SK-N-SH treated with all-trans-retinoic acid at 6 μM for 48 hours (cell line): ENCODE measurements at regions not wholly inside any gene's neighbourhood (a gene's known extent, or its start where the extent isn't known, plus 50 kb on each side); places are given as distances from the start of the nearest gene placed in this dataset.

ENCODE experiments used
- ATAC-seq: fragments of 200-7000 bp; cut with Tn5 transposase; 3 replicates; pipeline ENCODE4 v1.9.1; 2020; ENCODE audit warnings: mild to moderate bottlenecking, moderate library complexity
- ARNTL ChIP-seq: fragments of 450-650 bp; formaldehyde crosslinking; IDR thresholded peaks from 2 replicates; pipeline ENCODE4 v1.5.0; 2020; ENCODE audit warnings: low read depth, mild to moderate bottlenecking, moderate library complexity, borderline replicate concordance
- BACH2 ChIP-seq: fragments of 250-450 bp; sonication (Bioruptor Pico); IDR thresholded peaks from 2 replicates; pipeline ENCODE4 v1.9.0; 2021; ENCODE audit warnings: mild to moderate bottlenecking, borderline replicate concordance
- CSDC2 ChIP-seq: fragments of 250-450 bp; sonication (Bioruptor Pico); IDR thresholded peaks from 2 replicates; pipeline ENCODE4 v1.5.0; 2020; ENCODE audit warnings: mild to moderate bottlenecking, moderate library complexity
- ESRRG ChIP-seq: fragments of 250-450 bp; sonication (Bioruptor Pico); IDR thresholded peaks from 2 replicates; pipeline ENCODE4 v1.6.1; 2021; ENCODE audit warnings: mild to moderate bottlenecking
- GLIS3 ChIP-seq: fragments of 250-450 bp; sonication (Bioruptor Pico); IDR thresholded peaks from 2 replicates; pipeline ENCODE4 v1.5.0; 2020; ENCODE audit warnings: mild to moderate bottlenecking, moderate library complexity
- ISL1 ChIP-seq: fragments of 250-450 bp; sonication (Bioruptor Pico); IDR thresholded peaks from 2 replicates; pipeline ENCODE4 v2.1.2; 2022; ENCODE audit warnings: mild to moderate bottlenecking, moderate library complexity
- OSR1 ChIP-seq: fragments of 250-450 bp; sonication (Bioruptor Pico); IDR thresholded peaks from 2 replicates; pipeline ENCODE4 v1.8.0; 2022; ENCODE audit warnings: moderate library complexity, mild to moderate bottlenecking, inconsistent platforms
- PPARA ChIP-seq: fragments of 250-450 bp; sonication (Bioruptor Pico); IDR thresholded peaks from 2 replicates; pipeline ENCODE4 v1.5.0; 2020; ENCODE audit warnings: mild to moderate bottlenecking, borderline replicate concordance
- RARB ChIP-seq: fragments of 250-450 bp; sonication (Bioruptor Pico); IDR thresholded peaks from 2 replicates; pipeline ENCODE4 v1.8.0; 2021; ENCODE audit warnings: mild to moderate bottlenecking, moderate library complexity
- SNAI2 ChIP-seq: fragments of 250-450 bp; sonication (Bioruptor Pico); IDR thresholded peaks from 2 replicates; pipeline ENCODE4 v1.5.0; 2020; ENCODE audit warnings: mild to moderate bottlenecking, moderate library complexity
- TCF4 ChIP-seq: fragments of 250-450 bp; sonication (Bioruptor Pico); IDR thresholded peaks from 2 replicates; pipeline ENCODE4 v1.8.0; 2021; ENCODE audit warnings: mild to moderate bottlenecking, moderate library complexity, borderline replicate concordance
- TOX ChIP-seq: fragments of 250-450 bp; sonication (Bioruptor Pico); IDR thresholded peaks from 2 replicates; pipeline ENCODE4 v1.8.0; 2021; ENCODE audit warnings: mild to moderate bottlenecking, moderate library complexity, borderline replicate concordance
- ZC3H10 ChIP-seq: fragments of 250-450 bp; sonication (Bioruptor Pico); IDR thresholded peaks from 2 replicates; pipeline ENCODE4 v1.5.1; 2021; ENCODE audit warnings: mild to moderate bottlenecking, moderate library complexity
- ZFP3 ChIP-seq: fragments of 250-450 bp; sonication (Bioruptor Pico); IDR thresholded peaks from 2 replicates; pipeline ENCODE4 v1.5.0; 2020; ENCODE audit warnings: mild to moderate bottlenecking, moderate library complexity
- ZNF565 ChIP-seq: fragments of 450-650 bp; formaldehyde crosslinking; conservative IDR thresholded peaks from 2 replicates; pipeline ENCODE4 v1.5.0; 2020; ENCODE audit warnings: low read depth, mild to moderate bottlenecking, moderate library complexity
- ZNF70 ChIP-seq: fragments of 450-650 bp; formaldehyde crosslinking; IDR thresholded peaks from 2 replicates; pipeline ENCODE4 v1.5.0; 2020; ENCODE audit warnings: mild to moderate bottlenecking, moderate library complexity
- ZNF8 ChIP-seq: fragments of 450-650 bp; formaldehyde crosslinking; IDR thresholded peaks from 2 replicates; pipeline ENCODE4 v1.5.0; 2020; ENCODE audit warnings: mild to moderate bottlenecking, moderate library complexity
- TF ChIP-seq, protein P1 (sequence below): fragments of 250-450 bp; sonication (Bioruptor Pico); IDR thresholded peaks from 2 replicates; pipeline ENCODE4 v1.5.1; 2020; ENCODE audit warnings: low read depth, mild to moderate bottlenecking, moderate library complexity
- TF ChIP-seq, protein P2 (sequence below): fragments of 250-450 bp; sonication (Bioruptor Pico); IDR thresholded peaks from 2 replicates; pipeline ENCODE4 v1.5.1; 2021; ENCODE audit warnings: mild to moderate bottlenecking, moderate library complexity
- TF ChIP-seq, protein P3 (sequence below): fragments of 250-450 bp; sonication (Bioruptor Pico); IDR thresholded peaks from 2 replicates; pipeline ENCODE4 v1.8.0; 2020; ENCODE audit warnings: mild to moderate bottlenecking, moderate library complexity, borderline replicate concordance
- TF ChIP-seq, protein P4 (sequence below): fragments of 250-450 bp; sonication (Bioruptor Pico); IDR thresholded peaks from 2 replicates; pipeline ENCODE4 v1.5.0; 2020; ENCODE audit warnings: mild to moderate bottlenecking, moderate library complexity

DNA sequence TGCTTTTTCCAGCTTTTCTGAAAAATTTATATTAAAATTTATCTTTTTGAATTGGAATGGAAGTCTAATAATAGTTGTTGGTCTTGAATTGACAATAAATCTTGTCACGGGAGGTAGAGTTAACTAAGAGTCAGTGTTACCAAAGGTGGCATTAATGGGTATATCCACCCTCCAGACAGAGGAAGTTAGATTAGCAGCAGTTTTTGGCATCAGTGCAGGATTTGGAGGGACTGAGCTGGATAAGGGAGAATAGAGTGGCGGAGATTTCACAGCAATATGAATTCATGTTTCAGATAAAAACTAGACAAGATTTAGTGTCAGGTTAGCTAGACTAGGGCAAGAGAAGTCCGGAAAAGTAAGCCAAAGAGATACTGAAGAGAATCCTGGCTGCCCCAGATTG, 201.3 kb upstream of the ZBTB20 start (continued):
- TF ChIP-seq, protein P1, sequence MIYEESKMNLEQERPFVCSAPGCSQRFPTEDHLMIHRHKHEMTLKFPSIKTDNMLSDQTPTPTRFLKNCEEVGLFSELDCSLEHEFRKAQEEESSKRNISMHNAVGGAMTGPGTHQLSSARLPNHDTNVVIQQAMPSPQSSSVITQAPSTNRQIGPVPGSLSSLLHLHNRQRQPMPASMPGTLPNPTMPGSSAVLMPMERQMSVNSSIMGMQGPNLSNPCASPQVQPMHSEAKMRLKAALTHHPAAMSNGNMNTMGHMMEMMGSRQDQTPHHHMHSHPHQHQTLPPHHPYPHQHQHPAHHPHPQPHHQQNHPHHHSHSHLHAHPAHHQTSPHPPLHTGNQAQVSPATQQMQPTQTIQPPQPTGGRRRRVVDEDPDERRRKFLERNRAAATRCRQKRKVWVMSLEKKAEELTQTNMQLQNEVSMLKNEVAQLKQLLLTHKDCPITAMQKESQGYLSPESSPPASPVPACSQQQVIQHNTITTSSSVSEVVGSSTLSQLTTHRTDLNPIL, result no peak
- TF ChIP-seq, all 23 proteins: peak for 0

DNA sequence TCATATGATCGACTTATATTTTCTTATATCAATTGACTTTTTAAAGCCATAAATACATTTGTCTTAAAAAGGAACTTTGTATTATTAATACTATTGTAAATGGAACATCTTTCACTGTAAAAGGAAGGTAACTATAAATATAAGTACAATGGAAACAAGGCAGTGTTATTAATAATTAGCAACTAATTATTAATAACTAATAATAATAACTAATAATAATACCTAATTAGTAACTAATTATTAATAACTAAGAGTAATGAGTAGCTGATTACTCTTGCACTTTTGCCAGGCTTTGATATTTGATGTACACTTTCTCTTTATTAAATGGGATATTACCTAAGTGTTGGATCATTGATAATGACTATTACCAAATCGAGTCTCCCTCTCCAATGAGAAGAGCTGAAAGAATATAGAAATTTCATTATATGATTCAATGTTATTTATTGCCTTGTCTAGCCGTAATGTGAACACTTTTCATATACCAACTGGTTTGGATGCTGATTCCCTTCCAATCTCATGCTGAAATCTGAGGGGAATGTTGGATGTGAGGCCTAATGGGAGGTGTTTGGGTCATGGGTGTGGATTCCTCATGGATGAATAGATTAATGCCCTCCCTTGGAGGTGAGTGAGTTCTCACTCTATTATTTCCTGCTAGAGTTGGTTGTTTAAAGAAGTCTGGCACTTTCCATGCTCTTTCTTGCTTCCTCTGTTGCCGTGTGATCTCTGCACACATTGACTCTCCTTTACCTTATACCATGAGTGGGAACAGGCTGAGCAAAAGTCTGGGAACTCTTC, 202.1 kb upstream of the ZBTB20 start:
- ATAC-seq, result no peak
- TF ChIP-seq SNAI2 (CRISPR knock-in tag) (no peak), CSDC2 (CRISPR knock-in tag) (no peak), ZNF70 (no peak), RARB (CRISPR knock-in tag) (no peak), OSR1 (CRISPR knock-in tag) (no peak), ESRRG (CRISPR knock-in tag) (no peak), ZNF8 (CRISPR knock-in tag) (no peak)
- TF ChIP-seq, protein P2, sequence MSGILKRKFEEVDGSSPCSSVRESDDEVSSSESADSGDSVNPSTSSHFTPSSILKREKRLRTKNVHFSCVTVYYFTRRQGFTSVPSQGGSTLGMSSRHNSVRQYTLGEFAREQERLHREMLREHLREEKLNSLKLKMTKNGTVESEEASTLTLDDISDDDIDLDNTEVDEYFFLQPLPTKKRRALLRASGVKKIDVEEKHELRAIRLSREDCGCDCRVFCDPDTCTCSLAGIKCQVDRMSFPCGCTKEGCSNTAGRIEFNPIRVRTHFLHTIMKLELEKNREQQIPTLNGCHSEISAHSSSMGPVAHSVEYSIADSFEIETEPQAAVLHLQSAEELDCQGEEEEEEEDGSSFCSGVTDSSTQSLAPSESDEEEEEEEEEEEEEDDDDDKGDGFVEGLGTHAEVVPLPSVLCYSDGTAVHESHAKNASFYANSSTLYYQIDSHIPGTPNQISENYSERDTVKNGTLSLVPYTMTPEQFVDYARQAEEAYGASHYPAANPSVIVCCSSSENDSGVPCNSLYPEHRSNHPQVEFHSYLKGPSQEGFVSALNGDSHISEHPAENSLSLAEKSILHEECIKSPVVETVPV (CRISPR knock-in tag), result no peak

DNA sequence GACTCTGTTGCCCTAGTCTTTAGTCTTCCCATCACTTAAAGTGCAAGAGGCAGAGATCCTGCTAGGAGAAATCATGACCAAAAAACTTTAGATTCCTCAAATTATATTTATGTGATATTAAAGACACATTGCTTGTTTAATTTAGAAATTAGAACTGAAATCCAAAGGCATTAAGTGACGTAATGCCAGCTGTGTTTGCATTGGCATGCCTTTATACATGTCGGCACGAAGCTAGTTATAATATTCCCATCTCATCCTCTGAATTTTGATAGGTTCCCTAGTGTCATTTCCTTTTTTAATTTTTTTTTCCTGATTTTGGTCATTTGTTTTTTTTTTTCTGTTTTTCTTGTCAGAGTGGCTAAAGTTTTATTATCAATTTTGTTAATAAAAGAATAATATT, 203.5 kb upstream of the ZBTB20 start:
- ATAC-seq, result no peak

DNA sequence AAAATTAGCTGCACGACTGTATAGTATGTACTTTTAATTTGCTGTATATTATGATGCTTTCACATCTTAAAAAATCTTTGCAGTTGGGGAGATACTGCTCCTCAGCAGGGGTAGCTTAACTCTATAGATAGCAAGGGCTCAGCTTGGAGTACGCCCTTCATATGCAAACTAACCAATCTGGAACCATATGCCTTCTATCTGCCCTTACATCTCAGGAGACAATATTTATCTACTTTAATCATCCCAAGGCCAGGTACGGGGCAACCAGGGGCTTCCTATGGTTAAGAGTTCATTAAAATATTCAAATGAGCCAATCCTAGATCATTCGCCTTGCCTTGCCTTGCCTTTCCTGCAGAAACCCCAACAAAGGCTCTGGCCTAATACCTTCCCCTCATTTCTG, 204.1 kb upstream of the ZBTB20 start:
- ATAC-seq, result no peak
- no peak for TF ChIP-seq ZFP3 (CRISPR knock-in tag)
- no peak for TF ChIP-seq GLIS3
- no peak for TF ChIP-seq TCF4
- no peak for TF ChIP-seq ESRRG (CRISPR knock-in tag)
- no peak for TF ChIP-seq OSR1 (CRISPR knock-in tag)

More for the DNA sequence above, 203.5 kb upstream of the ZBTB20 start:
- no peak for TF ChIP-seq ARNTL (CRISPR knock-in tag)
- no peak for TF ChIP-seq ESRRG (CRISPR knock-in tag)
- TF ChIP-seq GLIS3, result no peak
- TF ChIP-seq BACH2, result no peak
- TF ChIP-seq ZNF70, result no peak
- TF ChIP-seq, protein P2 (CRISPR knock-in tag), result no peak
- TF ChIP-seq, protein P3, sequence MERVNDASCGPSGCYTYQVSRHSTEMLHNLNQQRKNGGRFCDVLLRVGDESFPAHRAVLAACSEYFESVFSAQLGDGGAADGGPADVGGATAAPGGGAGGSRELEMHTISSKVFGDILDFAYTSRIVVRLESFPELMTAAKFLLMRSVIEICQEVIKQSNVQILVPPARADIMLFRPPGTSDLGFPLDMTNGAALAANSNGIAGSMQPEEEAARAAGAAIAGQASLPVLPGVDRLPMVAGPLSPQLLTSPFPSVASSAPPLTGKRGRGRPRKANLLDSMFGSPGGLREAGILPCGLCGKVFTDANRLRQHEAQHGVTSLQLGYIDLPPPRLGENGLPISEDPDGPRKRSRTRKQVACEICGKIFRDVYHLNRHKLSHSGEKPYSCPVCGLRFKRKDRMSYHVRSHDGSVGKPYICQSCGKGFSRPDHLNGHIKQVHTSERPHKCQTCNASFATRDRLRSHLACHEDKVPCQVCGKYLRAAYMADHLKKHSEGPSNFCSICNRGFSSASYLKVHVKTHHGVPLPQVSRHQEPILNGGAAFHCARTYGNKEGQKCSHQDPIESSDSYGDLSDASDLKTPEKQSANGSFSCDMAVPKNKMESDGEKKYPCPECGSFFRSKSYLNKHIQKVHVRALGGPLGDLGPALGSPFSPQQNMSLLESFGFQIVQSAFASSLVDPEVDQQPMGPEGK (CRISPR knock-in tag), result no peak
- TF ChIP-seq, protein P4, sequence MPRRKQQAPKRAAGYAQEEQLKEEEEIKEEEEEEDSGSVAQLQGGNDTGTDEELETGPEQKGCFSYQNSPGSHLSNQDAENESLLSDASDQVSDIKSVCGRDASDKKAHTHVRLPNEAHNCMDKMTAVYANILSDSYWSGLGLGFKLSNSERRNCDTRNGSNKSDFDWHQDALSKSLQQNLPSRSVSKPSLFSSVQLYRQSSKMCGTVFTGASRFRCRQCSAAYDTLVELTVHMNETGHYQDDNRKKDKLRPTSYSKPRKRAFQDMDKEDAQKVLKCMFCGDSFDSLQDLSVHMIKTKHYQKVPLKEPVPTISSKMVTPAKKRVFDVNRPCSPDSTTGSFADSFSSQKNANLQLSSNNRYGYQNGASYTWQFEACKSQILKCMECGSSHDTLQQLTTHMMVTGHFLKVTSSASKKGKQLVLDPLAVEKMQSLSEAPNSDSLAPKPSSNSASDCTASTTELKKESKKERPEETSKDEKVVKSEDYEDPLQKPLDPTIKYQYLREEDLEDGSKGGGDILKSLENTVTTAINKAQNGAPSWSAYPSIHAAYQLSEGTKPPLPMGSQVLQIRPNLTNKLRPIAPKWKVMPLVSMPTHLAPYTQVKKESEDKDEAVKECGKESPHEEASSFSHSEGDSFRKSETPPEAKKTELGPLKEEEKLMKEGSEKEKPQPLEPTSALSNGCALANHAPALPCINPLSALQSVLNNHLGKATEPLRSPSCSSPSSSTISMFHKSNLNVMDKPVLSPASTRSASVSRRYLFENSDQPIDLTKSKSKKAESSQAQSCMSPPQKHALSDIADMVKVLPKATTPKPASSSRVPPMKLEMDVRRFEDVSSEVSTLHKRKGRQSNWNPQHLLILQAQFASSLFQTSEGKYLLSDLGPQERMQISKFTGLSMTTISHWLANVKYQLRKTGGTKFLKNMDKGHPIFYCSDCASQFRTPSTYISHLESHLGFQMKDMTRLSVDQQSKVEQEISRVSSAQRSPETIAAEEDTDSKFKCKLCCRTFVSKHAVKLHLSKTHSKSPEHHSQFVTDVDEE (CRISPR knock-in tag), result no peak
- no peak for TF ChIP-seq ZNF8 (CRISPR knock-in tag)
- no peak for TF ChIP-seq PPARA (CRISPR knock-in tag)
- TF ChIP-seq TCF4, result no peak
- no peak for TF ChIP-seq ZNF565
- no peak for TF ChIP-seq ISL1 (CRISPR knock-in tag)
- no peak for TF ChIP-seq TOX (CRISPR knock-in tag)
- no peak for TF ChIP-seq ZFP3 (CRISPR knock-in tag)
- TF ChIP-seq ZC3H10 (CRISPR knock-in tag), result no peak
